PFSK-1 (cell line): ENCODE measurements at regions not wholly inside any gene's neighbourhood (a gene's known extent, or its start where the extent isn't known, plus 50 kb on each side); places are given as distances from the start of the nearest gene placed in this dataset.

ENCODE experiments used
- POLR2AphosphoS5 ChIP-seq: IDR thresholded peaks from 2 replicates; pipeline ENCODE4 v1.6.1; 2012; ENCODE audit warnings: low read depth, mild to moderate bottlenecking, control low read depth, low read length, moderate library complexity
- REST ChIP-seq, 2 experiments: IDR thresholded peaks; 2 replicates each; pipeline versions ENCODE4 v1.6.1 to v1.8.0; 2011 to 2012; ENCODE audit warnings: low read depth in 2 of 2, low read length in 2 of 2, control low read depth in 1 of 2, inconsistent platforms in 1 of 2, mild to moderate bottlenecking in 1 of 2, moderate library complexity in 1 of 2; ENCODE audit not compliant: insufficient read depth in 1 of 2

GRCh38 chr3:13143381-13144004 lies 70.3 kb upstream of the IQSEC1 start:
- TF ChIP-seq POLR2AphosphoS5, result no peak
- TF ChIP-seq REST (IDR thresholded peaks at IDR 0.05; ENCODE audit: insufficient read depth in 1 of 2, low read depth in 2 of 2, low read length in 2 of 2), result no peak
